ENCODE measurements at regions not wholly inside any gene's neighbourhood (a gene's known extent, or its start where the extent isn't known, plus 50 kb on each side); places are given as distances from the start of the nearest gene placed in this dataset.

DNA sequence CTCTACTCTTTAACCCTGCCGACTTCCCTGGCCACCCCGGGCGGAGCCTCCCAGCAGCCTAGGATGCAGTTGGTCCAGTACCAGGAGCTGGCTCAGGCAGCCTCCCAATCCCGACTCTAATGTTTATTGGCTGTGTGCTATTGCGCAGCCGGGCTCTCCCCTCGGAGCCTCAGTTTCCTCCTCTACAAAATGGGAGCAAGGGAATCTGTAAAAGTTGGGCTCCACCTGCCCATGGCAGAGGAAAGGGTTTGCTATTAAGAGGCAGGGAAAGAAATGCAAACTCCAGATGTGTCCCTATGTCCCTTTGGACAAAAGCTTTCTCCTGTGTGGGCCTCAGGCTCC, 140.8 kb upstream of the PJA1 start:
- no peak for DNase-seq (ENCODE audit: low read depth in 2 of 2)

DNA sequence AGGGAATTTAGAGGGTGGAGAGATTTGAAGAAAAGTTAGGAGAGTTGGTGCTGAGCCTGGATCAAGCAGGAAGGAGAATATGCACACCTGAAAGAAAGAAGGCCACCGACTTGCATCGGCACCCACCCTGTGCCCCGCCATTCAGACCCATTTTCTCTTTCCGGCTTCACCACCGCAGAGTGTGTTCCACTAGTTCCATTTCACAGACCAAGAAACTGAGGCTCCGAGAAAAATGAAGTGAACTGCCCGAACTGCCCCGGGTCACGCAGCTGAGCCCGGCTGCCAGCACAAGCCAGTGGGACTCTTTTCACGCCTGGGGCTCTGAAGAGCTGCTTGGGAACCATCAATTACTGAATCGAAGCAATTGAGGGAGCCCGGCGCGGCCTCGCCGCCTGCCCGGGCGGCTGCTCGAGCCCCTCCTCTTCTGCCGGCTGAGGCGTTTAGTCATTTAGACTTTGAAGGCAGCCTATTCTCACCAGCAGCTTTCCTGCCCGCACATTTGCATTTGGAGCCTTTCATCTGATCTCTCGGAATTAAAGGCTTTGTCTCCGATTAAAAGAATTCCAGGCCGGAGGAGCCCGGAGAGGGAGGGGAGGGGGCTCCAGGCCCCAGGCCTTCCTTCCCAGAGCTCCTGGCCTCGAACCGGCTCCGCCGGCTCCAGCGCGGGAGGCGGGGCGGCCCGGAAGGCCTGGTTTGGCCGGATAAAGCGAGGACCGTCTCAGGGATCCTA, 140.2 kb upstream of the PJA1 start:
- no peak for DNase-seq (ENCODE audit: low read depth in 2 of 2)

DNA sequence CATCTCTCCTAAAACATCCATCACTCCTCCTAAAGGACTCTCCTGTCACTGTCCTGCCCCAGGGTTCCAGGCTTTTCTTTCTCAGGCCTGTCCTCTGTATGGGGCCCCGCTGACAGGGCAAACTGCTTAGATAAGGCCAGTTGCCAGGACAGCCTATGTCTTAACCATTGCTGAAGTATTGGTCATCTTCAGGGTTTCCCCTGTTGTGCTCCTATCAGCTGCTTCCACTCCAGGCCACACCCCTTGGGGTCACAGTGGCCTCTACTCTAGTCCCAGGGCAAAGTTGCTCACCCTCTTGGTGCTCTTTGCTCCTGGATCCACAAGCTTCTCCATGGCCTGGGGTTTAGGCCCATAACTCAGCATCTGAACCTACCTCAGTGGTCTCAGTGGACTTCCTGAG, 138.0 kb upstream of the PJA1 start:
- no peak for DNase-seq (ENCODE audit: low read depth in 2 of 2)

DNA sequence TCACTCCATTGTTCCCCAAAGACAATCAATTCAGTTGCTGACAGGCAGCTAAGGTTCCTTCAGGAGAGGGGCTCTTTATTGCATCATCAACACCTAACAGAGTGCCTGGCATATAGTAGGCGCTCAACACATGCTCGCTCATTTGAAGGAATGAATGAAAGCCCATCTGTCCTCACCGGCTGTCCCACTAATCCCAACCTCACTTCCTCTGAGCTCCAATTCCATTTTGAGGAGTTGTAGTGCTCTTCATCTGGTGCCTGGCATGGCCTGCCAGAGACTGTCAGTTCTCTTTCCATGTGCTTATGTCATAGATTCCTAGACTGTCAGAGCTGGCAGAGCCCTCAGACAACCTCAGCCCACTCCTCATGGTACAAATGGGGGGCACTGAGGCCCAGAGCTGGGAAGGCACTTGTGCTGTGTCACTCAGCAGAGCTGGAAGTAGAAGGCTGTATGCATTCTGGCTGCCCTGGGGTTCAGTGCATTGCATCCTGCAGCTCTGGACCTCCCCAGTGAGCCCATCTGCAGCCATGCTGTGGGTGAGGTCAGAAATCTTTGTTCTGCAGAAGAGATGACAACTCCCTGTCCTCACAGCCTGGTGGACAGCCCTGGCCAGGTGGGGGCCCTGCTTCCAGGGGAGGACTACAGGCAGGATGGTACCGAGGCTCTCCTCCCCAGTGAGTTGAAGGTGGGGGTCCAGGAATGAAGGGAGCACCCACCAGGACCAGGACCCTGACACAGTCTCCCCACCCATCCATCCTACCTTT, 134.9 kb upstream of the PJA1 start:
- DNase-seq (ENCODE audit: low read depth in 2 of 2) = no peak

DNA sequence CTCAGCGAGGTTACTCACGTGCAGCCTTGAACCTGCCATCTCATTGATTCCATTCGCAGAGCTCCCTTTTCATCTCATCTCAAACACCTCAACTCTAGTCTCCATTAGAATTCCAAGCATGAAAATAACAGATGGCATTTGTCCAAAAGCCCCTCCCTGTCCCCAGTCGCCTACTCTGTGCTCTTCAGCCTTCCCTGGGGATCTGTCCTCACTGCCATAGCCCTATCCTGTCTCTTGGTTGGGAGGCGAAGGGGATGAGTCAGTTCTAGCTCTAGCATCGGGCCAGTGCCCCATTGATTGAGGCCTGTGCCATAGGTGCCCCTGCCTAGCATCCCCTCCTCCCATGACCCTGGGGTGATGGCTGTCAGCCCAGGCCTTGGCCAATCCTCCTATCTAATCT, 134.0 kb upstream of the PJA1 start:
- no peak for DNase-seq (ENCODE audit: low read depth in 2 of 2)

DNA sequence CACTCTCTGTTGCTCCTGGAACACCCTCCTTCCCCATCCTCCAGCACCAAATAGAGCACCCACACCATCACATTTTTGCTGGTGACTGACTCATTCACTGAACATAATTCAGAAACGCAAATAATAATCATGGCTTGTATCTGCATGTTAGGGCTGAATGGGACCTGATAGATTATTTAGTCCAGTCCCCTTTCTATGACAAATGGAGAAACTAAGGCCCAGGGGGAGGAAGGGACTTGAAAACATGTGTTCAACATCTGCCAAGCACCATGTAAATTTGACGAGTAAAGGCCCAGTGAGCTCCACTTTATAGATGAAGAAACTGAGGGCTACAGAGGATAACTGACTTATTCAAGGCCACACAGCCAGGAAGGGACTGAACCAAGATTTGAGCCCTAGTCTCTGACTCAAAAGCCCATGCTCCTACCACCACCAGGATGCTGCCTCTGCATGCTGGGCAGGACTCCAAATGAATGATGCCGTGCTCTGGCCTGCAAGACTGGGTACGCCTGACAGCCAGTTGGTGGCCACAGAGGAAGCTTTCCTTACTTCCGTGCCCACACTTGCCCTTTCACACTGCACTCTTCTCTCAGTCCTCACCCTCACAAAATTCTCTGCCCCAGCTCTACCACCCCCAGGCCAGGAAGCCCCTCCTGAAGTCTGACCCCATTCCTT, 133.3 kb upstream of the PJA1 start:
- no peak for DNase-seq (ENCODE audit: low read depth in 2 of 2)

DNA sequence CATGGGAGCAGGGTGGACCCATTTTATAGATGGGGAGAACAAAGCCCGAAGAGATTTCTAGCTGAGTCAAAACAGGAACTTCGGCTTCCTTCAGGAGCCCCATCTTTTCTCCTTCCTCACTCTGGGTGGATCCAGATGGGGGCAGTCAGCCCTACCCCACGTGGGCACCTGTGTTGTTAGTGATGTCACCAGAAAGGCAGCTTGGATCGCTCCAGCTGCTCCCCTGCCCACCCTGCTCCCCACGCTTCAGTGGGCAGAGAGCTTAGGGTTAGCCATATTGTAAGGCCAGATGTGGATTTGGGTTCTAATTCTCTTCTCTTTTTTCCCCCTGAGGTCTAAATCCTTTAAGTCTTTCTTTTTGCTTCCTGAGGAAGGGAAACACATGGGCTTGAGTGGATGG, 132.3 kb upstream of the PJA1 start:
- DNase-seq (ENCODE audit: low read depth in 2 of 2) = no peak

DNA sequence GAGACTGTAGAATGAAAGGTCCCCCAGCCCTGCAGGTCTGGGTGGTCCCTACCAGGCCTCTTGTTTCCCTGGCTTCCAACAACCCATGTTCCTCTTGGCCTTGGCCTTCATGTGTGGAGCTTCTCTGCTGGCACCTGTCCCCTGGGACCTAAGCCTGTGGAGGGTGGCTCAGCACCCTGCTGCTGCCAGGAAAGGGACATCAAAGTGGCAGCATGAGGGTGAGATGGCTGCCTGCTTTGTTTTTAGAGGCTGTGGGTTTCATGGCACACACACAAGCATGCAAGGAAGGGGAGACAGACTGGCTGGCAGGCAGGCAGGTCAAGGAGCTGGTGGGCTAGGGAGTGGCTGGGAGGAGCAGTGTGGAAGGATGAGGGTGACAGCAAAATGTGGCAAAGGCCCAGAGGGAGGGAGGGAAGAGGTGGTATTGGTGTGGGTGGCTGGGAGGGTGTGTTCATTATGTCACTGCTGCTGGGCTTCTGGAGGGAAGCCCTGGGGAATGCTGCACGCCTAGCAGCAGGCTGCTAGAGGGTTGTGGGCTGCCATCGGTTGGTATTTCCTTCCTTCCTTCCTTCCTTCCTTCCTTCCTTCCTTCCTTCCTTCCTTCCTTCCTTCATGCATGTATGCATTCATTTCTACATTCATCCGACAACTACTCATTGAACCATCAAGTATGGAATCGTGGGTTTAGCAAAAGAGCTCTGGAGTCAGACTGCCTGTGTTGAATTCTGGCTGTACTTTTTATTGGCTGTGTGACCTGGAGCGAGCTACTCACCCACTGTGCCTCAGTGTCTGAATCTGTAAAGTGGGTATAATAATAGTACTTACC, 128.7 kb upstream of the PJA1 start:
- DNase-seq (ENCODE audit: low read depth in 2 of 2) = no peak

DNA sequence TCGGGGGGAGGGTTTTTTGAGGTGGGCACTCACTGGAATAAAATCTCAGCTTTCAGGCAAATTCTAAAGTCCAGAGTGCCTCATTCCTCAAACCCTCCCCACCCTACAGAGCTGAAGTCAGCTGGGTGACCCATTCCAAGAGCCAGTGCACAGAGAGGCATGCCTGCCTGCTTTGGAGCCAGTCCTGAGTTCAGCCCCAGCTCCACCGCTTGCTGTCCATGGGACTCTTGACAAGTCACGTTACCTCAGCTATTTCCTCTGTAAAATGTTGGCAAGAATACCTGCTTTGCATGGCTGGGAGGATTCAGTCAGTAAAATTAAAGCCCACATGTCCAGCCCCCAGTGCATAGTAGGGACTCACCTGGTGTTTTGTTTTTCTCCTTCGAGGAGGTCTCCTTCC, 125.9 kb upstream of the PJA1 start:
- no peak for DNase-seq (ENCODE audit: low read depth in 2 of 2)

DNA sequence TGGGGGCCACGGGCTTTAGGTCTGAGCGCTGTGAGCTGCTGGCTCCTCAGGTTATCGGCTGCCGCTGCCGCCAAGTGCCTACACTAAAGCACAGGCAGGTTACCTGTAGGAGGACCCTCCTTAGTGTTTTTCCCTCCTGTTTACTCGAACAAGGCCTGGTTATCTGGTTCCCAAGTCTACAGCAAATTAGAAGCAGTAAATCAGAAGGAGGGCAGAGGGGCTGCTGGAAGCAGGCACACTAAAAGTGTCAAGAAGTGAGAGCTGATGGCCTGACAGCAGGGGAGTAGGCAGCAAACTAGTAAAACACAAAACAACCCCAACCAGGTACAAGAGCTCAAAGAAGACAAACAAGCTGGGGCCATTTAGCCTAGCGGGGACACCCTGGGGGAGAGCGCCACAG, 125.0 kb upstream of the PJA1 start:
- no peak for DNase-seq (ENCODE audit: low read depth in 2 of 2)

DNA sequence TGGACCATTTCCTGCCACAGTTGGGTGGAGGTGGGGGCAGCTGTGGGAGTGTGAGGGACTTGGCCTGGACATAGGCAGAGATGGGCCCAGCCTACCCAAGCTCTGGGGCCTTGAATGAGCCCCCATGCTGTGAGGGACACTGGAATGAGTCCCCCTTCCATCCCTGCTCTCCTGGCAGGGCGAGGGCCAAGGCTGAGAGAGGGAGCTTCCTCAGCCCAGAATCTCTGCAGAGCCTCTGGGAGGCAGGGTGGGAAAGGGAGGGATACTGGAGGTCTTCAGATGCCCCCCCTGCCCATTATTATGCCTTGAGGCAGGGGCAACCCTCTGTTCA, 124.5 kb upstream of the PJA1 start:
- no peak for DNase-seq (ENCODE audit: low read depth in 2 of 2)

DNA sequence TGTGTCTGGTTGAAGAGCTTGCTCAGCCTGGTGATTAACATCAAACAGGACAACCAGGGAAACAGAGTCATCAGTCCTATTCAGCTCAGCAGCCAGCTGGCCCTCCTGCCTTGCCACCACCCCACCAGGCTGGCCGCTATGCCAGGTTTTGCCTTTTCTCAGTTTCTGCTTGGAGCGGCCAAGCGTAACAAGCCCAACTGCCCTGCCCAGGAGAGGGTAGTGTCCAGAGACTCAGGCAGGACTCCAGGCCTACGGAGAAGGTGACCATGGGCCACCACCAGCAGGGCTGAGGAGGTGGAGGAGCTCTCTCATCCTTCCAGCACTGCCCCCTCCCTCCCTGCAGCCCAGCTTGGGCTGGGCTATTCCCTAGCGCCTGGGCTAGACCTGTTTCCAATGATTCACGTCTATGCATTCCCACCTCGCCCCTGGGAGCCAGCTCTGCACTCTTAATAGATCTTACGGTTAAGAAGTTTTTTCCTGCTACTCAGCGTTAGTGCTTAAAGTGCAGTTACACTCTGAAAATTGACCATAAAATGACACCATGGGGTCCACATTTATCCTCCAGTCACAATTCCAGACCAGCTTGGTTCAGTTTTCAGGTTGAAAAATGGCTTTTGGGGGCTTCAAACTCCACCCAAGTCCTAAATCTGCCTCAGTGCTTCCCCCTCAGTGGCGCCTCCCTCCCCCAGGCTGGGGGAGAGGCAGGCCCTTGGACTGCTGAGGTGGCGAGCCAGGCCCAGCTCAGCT, 124.0 kb upstream of the PJA1 start:
- DNase-seq (ENCODE audit: low read depth in 2 of 2) = no peak

DNA sequence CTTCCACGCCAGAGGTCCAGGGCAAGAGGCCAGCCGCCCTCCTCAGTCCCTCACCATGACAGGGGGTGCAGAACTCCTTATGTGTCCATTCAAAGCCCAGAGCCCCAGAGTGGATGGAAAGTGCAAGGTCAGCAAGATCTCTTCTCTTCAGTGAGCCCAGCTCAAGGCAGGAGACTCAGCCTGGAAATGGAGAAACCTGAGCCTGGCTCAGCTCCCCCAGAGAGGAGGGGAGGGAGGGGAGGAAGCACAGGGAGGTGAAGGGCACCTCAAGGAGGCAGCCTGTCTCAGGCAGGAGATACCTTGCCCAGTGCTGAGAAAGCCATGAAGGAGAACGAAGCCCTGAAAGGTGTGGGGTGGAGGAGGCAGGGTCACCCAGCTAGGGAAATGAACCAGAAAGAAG, 121.8 kb upstream of the PJA1 start:
- no peak for DNase-seq (ENCODE audit: low read depth in 2 of 2)

DNA sequence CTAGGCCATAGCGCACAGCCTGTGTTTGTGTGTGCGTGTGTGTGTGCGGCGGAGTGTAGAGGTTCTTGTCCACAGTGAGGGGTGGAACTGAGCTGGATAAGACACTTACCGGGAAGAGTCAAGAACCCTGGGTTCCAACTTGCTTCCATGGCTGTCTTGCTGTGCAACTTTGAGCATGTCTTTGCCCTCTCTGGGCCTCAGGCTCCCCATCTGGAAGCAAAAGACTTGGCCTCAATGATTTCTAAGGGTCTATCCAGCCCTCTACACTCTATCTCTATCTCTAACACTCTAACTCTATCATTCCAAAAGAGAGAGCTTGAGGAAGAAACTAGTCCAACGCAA, 121.3 kb upstream of the PJA1 start:
- DNase-seq (ENCODE audit: low read depth in 2 of 2) = no peak

DNA sequence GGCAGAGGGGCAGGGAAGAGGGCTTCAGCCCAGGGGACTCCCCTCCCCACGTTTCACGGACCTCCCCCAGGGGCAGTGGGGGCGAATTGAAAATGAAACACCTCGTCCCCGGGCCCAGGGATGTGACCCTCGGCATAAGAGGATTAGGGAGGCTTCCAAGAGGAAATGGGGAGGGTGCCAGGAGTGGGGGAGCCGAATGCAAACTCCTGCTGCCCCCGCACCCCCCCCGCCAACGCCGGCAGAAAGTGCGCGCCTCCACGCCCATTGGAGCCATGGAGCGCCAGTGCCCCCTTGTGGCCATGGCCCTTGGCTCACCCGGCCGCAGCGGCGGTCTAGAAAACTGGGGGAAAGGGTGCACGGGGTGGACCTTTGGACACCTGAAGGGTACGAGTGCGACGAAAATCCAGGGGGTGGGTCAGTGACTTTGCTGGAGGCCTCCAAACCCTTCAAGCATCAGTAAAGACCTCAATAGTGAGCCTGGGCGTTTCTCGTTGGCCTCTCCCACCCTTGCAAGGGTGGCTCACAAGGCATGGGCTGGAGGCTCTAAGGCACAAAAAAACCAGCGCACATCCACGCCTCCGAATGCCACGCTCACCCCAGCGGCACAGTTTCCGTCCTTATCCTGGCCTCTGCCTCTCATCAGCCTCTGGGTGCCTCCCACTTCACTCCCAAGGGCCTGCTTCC, 120.8 kb upstream of the PJA1 start:
- DNase-seq (ENCODE audit: low read depth in 2 of 2) = peak; percentile 4 to 45

DNA sequence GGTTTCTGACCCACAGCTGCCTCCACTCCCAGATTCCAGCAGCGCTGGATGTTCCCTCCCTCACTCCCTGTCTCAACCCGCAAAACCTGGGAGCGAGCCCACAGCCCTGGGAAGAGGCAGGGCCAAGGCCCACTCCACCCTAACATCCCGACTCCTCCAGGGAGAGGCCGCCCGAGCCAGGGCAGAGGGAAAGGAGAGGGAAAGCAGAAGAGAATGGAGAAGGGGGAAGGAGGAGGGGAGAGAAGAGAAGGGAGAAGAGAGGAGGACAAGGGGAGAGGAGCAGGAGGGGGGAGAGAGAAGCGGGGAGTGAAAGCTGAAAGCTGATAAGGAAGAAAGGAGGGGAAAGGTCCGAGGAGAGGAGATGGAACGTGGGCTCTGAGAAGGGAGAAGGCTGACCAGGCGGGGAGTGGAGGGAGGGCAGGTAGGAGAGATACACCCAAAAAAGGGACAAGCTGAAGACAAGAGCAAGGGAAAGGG, 120.2 kb upstream of the PJA1 start:
- DNase-seq (ENCODE audit: low read depth in 2 of 2) = no peak

DNA sequence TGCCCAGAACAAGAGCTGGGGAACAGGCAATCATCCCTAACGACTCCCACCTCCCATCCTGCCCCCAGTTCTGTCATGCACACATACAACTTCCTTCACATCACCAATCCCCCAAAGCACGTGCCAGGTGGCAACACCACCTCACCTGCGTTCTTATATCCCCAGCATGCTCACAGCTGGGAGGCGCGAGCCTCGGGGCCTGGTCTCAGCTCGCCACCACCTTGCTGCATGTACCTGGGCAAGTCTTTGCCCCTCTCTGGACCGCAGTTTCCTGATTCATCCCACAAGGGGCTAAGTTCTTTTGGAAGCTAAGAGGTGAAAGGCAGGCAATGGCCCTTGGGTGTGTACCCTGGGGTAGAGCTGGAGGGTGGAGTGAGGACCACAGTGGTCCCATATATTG, 119.2 kb upstream of the PJA1 start:
- no peak for DNase-seq (ENCODE audit: low read depth in 2 of 2)

DNA sequence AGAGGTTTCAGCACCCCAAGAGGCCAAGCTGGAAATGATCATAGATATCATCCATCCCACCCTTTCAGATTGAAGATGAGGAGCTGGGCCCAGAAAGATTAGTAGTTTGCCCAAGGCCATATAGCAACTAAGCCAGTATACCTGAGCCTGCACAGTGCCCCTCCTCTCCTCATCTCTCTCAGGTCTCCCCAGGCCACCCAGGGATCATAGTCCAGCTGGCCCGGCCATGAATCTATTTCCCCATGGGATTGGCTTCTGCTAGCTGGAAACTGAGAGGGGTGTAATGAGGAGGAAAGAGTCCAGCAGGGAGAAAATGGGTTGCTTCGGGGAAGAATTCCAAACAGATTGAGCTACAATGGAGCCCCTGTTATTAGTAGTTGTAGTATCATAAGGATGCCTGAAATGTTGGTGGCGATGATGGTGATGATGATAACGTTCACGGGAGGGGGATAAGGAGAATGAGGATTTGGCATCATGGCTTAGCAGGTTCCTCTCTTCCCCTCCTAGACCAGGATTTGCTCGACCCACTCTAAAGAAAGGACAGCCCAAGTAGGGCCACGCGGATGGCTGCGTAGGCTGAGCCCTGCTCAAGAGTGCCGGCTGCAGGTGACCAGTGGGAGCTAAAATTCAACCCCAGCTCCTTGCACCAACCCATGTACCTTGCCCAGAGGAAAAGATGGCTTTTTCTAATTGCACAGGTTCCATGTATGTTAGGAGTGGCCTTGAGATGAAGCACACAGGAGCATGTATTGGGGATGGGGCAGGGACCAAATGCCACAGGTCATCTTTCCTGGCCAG, 117.8 kb upstream of the PJA1 start:
- DNase-seq (ENCODE audit: low read depth in 2 of 2) = no peak

DNA sequence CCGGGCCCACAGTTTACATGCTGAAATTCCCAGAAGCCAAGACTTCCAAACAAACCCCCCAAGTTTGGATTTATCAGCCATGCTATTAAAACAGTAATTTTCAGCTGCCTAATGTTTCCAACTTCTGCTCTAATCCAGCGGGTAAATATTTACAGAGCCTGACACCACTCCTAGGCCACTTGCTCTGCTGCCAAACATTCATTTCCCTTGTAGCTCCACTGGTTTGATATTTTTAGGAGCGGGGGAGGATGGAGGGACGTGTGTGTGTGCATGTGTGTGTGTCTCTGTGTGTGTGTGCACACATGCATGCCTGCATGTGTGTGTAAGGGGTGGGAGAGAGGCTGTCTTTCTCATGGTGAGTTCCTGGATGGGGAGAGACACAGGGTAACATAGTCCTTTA, 115.7 kb upstream of the PJA1 start:
- DNase-seq (ENCODE audit: low read depth in 2 of 2) = no peak

DNA sequence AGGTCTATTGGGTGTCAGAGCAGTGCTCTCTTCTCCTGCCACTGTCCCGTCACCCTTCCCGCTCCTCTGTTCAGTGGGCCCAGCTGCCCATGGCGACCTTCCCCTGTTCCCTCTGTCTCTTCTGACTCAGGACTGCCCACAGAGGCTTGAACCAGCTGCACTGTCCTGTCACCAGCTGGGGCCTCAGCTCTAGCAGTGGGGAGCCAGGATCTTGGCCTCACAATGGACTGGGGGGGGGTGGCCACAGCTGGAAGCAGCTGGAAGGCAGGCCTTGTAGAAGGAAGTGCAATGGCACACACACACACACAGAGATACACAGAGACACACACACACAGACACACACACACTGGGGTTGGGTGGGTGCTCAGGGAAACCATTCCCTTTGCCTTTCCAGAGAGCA, 114.0 kb upstream of the PJA1 start:
- DNase-seq (ENCODE audit: low read depth in 2 of 2) = no peak

Measured in stimulated activated CD4-positive, alpha-beta T cell treated with anti-CD3 and anti-CD28 coated beads, Interleukin-15, amount 100 ng/mL, for 48 hours (primary cell).